GM19238 (cell line): ENCODE measurements at regions not wholly inside any gene's neighbourhood (a gene's known extent, or its start where the extent isn't known, plus 50 kb on each side); places are given as distances from the start of the nearest gene placed in this dataset.

ENCODE experiments used
- DNase-seq: peaks from one replicate; pipeline ENCODE4 v3.0.0; 2011; ENCODE audit warnings: low spot score; ENCODE audit not compliant: insufficient read length

GRCh38 chr12:111197376-111197944, 171.4 kb downstream of the PHETA1 start:
- DNase-seq, result no peak

GRCh38 chr12:111196532-111196931, 172.4 kb downstream of the PHETA1 start:
- no peak for DNase-seq

- DNase-seq, result no peak
These were observed 173.6 kb downstream of the PHETA1 start for GRCh38 chr12:111195316-111195715.

- DNase-seq, result no peak
These were observed 174.2 kb downstream of the PHETA1 start for GRCh38 chr12:111194703-111195051.

- DNase-seq, result no peak
These were observed 174.8 kb downstream of the PHETA1 start for GRCh38 chr12:111193977-111194702.

GRCh38 chr12:111193496-111193895, 175.4 kb downstream of the PHETA1 start:
- no peak for DNase-seq

GRCh38 chr12:111193067-111193466, 175.8 kb downstream of the PHETA1 start:
- DNase-seq, result no peak

GRCh38 chr12:111192647-111193046, 176.2 kb downstream of the PHETA1 start:
- DNase-seq, result no peak

GRCh38 chr12:111190741-111191526, 178.0 kb downstream of the PHETA1 start:
- DNase-seq, result no peak

GRCh38 chr12:111189792-111190191, 179.1 kb downstream of the PHETA1 start:
- DNase-seq, result no peak

- no peak for DNase-seq
These were observed 180.5 kb downstream of the PHETA1 start for GRCh38 chr12:111188436-111188835.

- DNase-seq, result no peak
These were observed 182.5 kb downstream of the PHETA1 start for GRCh38 chr12:111186347-111186746.

- no peak for DNase-seq
These were observed 183.0 kb downstream of the PHETA1 start for GRCh38 chr12:111185889-111186227.

GRCh38 chr12:111185206-111185888, 183.5 kb downstream of the PHETA1 start:
- no peak for DNase-seq

- DNase-seq, result no peak
These were observed 184.7 kb downstream of the PHETA1 start for GRCh38 chr12:111184161-111184560.

GRCh38 chr12:111183094-111183493, 185.8 kb downstream of the PHETA1 start:
- no peak for DNase-seq

GRCh38 chr12:111182382-111182781, 186.5 kb downstream of the PHETA1 start:
- no peak for DNase-seq

GRCh38 chr12:111181143-111181726, 187.7 kb downstream of the PHETA1 start:
- DNase-seq, result no peak

GRCh38 chr12:111180426-111181142, 188.3 kb downstream of the PHETA1 start:
- no peak for DNase-seq

GRCh38 chr12:111178181-111179081, 190.5 kb downstream of the PHETA1 start:
- no peak for DNase-seq
